Aorta (tissue), 5 donors: ENCODE measurements at regions not wholly inside any gene's neighbourhood (a gene's known extent, or its start where the extent isn't known, plus 50 kb on each side); places are given as distances from the start of the nearest gene placed in this dataset.
"Not testable (repeated sequence)": the region's sequence is repeated elsewhere in the genome, so short reads cannot be mapped to it uniquely, and the experiment has no call there.

ENCODE experiments used
- ATAC-seq: fragments of 200-7000 bp; cut with Tn5 transposase; one replicate; pipeline ENCODE4 v1.9.1; 2022; ENCODE audit warnings: moderate library complexity; ENCODE audit not compliant: low FRiP score
- DNase-seq, 2 donors: peaks; one replicate each; pipeline ENCODE4 v3.0.0-alpha.2; 2020
- H3K27ac ChIP-seq, 2 donors: one replicate each; pipeline ENCODE4 v1.5.1; 2013; ENCODE audit warnings: low read length in 2 of 2, mild to moderate bottlenecking in 2 of 2, moderate library complexity in 2 of 2, control low read depth in 1 of 2, inconsistent platforms in 1 of 2, low read depth in 1 of 2
- H3K27me3 ChIP-seq, 2 donors: one replicate each; pipeline ENCODE4 v1.6.1; 2013; ENCODE audit warnings: control low read depth in 1 of 2, low read length in 1 of 2, mild to moderate bottlenecking in 1 of 2, moderate library complexity in 1 of 2; ENCODE audit not compliant: insufficient read depth in 2 of 2, control insufficient read depth in 1 of 2
- H3K36me3 ChIP-seq, 2 donors: one replicate each; pipeline ENCODE4 v1.6.1; 2013; ENCODE audit warnings: control low read depth in 1 of 2, low read length in 1 of 2, mild to moderate bottlenecking in 1 of 2; ENCODE audit not compliant: insufficient read depth in 2 of 2, control insufficient read depth in 1 of 2
- H3K4me1 ChIP-seq, 2 donors: one replicate each; pipeline ENCODE4 v1.6.1; 2013; ENCODE audit warnings: low read length in 2 of 2, control low read depth in 1 of 2, mild to moderate bottlenecking in 1 of 2, moderate library complexity in 1 of 2; ENCODE audit not compliant: insufficient read depth in 2 of 2, control insufficient read depth in 1 of 2
- H3K4me3 ChIP-seq, 2 donors: one replicate each; pipeline ENCODE4 v1.5.1; 2013; ENCODE audit warnings: low read length in 2 of 2, control low read depth in 1 of 2, mild to moderate bottlenecking in 1 of 2
- H3K9me3 ChIP-seq: one replicate; pipeline ENCODE4 v1.6.1; 2013; ENCODE audit warnings: mild to moderate bottlenecking, low read length; ENCODE audit not compliant: control insufficient read depth
- WGBS, 2 donors: extraction: QIAGEN DNeasy Blood & Tissue Kit; methylation state at CpG; one replicate each; pipeline ENCODE4 v1.1.7; 2013; 5-methylcytosine and 5-hydroxymethylcytosine counted together
- intact Hi-C, 2 donors: fragments of 100-400 bp; cut with DNase I; formaldehyde crosslinking; loops; one replicate each; pipeline versions ENCODE4 v1.14.2 to v1.15.0; 2022
- donor health status: healthy with polysubstance abuse.
- donor health status: Bipolar disorder and iron deficiency.
- donor health status: DM: no; HTN: no; CAD: no.
- donor health status: DM: no; HTN: no; CAD: no.
- donor health status: DM: yes; HTN: yes; CAD: no.

- H3K9me3 ChIP-seq, DNase-seq, H3K4me1 ChIP-seq, H3K27ac ChIP-seq, ATAC-seq, intact Hi-C loops, H3K27me3 ChIP-seq, H3K36me3 ChIP-seq, H3K4me3 ChIP-seq: not testable (repeated sequence)
- WGBS, 2 donors: 21 to 28% methylated on average over 4 of the region's 4 CpGs
These were observed 1154.7 kb downstream of the FOXD4L5 start for GRCh38 chr9:64130325-64130724.

GRCh38 chr9:64128572-64128971 is 1156.4 kb downstream of the FOXD4L5 start:
- no peak for ATAC-seq
- Histone ChIP-seq H3K4me1 (no peaks in the 10 kb centered on the region), H3K9me3 (no peaks in the 10 kb centered on the region), H3K27me3 (no peaks in the 10 kb centered on the region), H3K27ac (no peak overlapping the region), H3K36me3 (no peaks in the 10 kb centered on the region), H3K4me3 (no peak overlapping the region)
- 74 to 76% methylated on average over 6 of the region's 6 CpGs for WGBS, 2 donors
- no peak for DNase-seq
- intact Hi-C loops: no loop called here

- H3K27me3 ChIP-seq, H3K4me3 ChIP-seq, H3K4me1 ChIP-seq, H3K36me3 ChIP-seq, ATAC-seq, H3K9me3 ChIP-seq, intact Hi-C loops, DNase-seq, H3K27ac ChIP-seq: not testable (repeated sequence)
These were observed 1163.4 kb downstream of the FOXD4L5 start for GRCh38 chr9:64121602-64122001.

GRCh38 chr9:64117329-64117728 is 1167.7 kb downstream of the FOXD4L5 start:
- H3K4me3 ChIP-seq, H3K36me3 ChIP-seq, ATAC-seq, intact Hi-C loops, H3K27me3 ChIP-seq, DNase-seq, H3K4me1 ChIP-seq, H3K27ac ChIP-seq, H3K9me3 ChIP-seq: not testable (repeated sequence)
- 77 to 80% methylated on average over 5 of the region's 5 CpGs for WGBS, 2 donors

DNA sequence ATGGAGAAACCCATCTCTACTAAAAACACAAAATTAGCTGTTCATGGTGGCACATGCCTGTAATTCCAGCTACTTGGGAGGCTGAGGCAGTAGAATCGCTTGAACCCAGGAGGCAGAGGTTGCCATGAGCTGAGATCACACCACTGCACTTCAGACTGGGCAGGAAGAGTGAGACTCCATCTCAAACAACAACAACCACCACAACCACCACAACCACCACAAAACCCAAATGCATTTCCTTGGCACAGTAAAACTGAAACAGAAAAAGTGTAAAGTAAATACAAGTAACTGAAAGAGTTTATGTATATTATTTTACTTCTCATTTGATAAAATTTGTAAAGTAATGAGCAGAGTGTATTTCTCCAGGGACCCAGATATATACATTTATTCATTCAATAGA is 1177.1 kb downstream of the FOXD4L5 start:
- intact Hi-C loops, DNase-seq, H3K9me3 ChIP-seq, H3K27ac ChIP-seq, H3K4me3 ChIP-seq, H3K36me3 ChIP-seq, H3K4me1 ChIP-seq, ATAC-seq, H3K27me3 ChIP-seq: not testable (repeated sequence)
- WGBS, 2 donors: 24 to 50% methylated on average over 1 of the region's 1 CpG

DNA sequence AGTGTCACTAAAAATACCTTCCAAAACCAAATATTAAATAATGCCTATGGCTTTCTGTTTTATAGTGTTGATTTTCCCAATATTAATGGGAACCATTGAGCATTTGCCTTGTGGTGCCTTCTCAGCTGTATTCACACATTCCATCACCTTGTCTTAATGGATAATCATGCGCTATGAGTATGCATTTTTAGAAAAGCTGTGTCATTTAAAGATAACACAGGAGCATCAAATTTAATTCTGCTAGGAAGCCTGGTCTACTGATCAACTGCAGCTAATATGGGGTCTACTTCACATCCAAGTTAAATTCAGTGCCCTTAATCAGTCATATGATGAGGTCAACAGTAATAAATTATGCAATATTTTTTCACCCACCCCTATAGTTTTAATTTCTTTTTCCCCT is 1177.8 kb downstream of the FOXD4L5 start:
- ATAC-seq, H3K27ac ChIP-seq, H3K4me1 ChIP-seq, intact Hi-C loops, H3K9me3 ChIP-seq, H3K4me3 ChIP-seq, DNase-seq, H3K36me3 ChIP-seq, H3K27me3 ChIP-seq: not testable (repeated sequence)
- WGBS, 2 donors: 49 to 69% methylated on average over 1 of the region's 1 CpG

DNA sequence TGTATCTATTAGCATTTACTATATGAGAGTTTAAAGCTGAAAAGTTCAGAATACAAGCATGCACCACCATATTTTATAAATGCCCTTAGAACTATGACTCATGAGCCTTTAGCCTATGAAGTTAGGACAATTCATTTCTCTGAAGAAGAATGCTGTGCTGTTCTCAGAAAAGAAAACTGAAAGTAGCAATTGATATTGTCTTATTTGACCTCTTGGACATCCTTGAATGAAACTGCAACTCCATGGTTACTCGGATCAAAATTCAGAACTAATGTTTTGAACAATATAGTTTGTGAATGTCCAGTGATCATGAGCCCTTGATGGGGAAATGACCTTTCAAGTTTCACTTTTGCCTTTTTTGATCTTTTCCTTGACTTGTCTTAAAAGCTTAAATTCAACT is 1179.8 kb downstream of the FOXD4L5 start:
- H3K4me3 ChIP-seq, ATAC-seq, H3K4me1 ChIP-seq, H3K36me3 ChIP-seq, intact Hi-C loops, DNase-seq, H3K27ac ChIP-seq, H3K9me3 ChIP-seq, H3K27me3 ChIP-seq: not testable (repeated sequence)
- WGBS, 2 donors: 47 to 68% methylated on average over 1 of the region's 1 CpG

- WGBS, 2 donors: 62 to 64% methylated on average over 3 of the region's 3 CpGs
- H3K4me1 ChIP-seq, H3K4me3 ChIP-seq, intact Hi-C loops, H3K27me3 ChIP-seq, ATAC-seq, H3K36me3 ChIP-seq, H3K9me3 ChIP-seq, DNase-seq, H3K27ac ChIP-seq: not testable (repeated sequence)
These were observed 1183.5 kb downstream of the FOXD4L5 start for GRCh38 chr9:64101504-64101903.

DNA sequence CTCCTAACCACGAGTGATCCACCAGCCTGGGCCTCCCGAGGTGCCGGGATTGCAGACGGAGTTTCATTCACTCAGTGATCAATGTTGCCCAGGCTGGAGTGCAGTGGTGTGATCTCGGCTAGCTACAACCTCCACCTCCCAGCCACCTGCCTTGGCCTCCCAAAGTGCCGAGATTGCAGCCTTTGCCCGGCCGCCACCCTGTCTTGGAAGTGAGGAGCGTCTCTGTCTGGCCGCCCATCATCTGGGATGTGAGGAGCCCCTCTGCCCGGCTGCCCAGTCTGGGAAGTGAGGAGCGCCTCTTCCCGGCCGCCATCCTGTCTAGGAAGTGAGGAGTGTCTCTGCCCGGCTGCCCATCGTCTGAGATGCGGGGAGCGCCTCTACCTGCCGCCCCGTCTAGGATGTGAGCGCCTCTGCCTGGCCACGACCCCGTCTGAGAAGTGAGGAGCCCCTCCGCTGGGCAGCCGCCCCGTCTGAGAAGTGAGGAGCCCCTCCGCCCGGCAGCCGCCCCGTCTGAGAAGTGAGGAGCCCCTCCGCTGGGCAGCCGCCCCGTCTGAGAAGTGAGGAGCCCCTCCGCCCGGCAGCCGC is 1184.3 kb downstream of the FOXD4L5 start:
- H3K27me3 ChIP-seq, intact Hi-C loops, H3K9me3 ChIP-seq, H3K36me3 ChIP-seq, H3K4me1 ChIP-seq, ATAC-seq, H3K4me3 ChIP-seq, H3K27ac ChIP-seq: not testable (repeated sequence)
- DNase-seq: peak in 1 of 2 donors; percentile 64
- 85 to 87% methylated on average over 32 to 36 of the region's 36 CpGs for WGBS, 2 donors
